K562 (cell line): ENCODE measurements at regions not wholly inside any gene's neighbourhood (a gene's known extent, or its start where the extent isn't known, plus 50 kb on each side); places are given as distances from the start of the nearest gene placed in this dataset.

ENCODE experiments used
- ATAC-seq: fragments of 200-7000 bp; cut with Tn5 transposase; 3 replicates; pipeline ENCODE4 v1.9.1; 2020; ENCODE audit warnings: moderate library complexity
- BruUV-seq: library from RNA; stranded (reverse); fragments of 400-500 nt; replicated peaks from 2 replicates; lab custom pipeline; 2021; lab: Mats Ljungman, UMichigan
- CTCF ChIA-PET: fragments of 300-600 bp; formaldehyde crosslinking; extraction: SDS; loops from one replicate; lab custom pipeline; 2021; ENCODE audit warnings: low intra/inter-chr PET ratio; lab: Yijun Ruan, JAX
- POLR2A ChIA-PET: fragments of 300-600, 350-650 bp; sonication (Branson Sonifier 250); formaldehyde crosslinking; extraction: SDS; loops from one replicate; lab custom pipeline; 2021; ENCODE audit warnings: antibody characterized with exemption, inconsistent platforms; lab: Yijun Ruan, JAX
- DNase-seq, 4 experiments: peaks; one replicate each; pipeline versions ENCODE4 v3.0.0 to v3.0.0-alpha.2; 2011 to 2018; ENCODE audit warnings: low spot score in 3 of 4, mixed read lengths in 3 of 4; ENCODE audit errors: extremely low read depth in 1 of 4
- FAIRE-seq: peaks from 2 replicates; lab custom pipeline; 2011; peaks lifted over from hg19 to GRCh38; lab: Jason Lieb, UNC
- H2AFZ ChIP-seq: 2 replicates; pipeline ENCODE4 v1.6.0; 2011; ENCODE audit warnings: low read depth, low read length, control low read depth, inconsistent platforms
- H3K27ac ChIP-seq: fragments of 200-600 bp; 3 replicates; pipeline ENCODE4 v1.8.0; 2011; ENCODE audit warnings: low read depth, mild to moderate bottlenecking, control low read depth, inconsistent platforms, low read length, moderate library complexity, mixed read lengths; ENCODE audit errors: extremely low read depth
- H3K27me3 ChIP-seq, 2 experiments: fragments of 300-600 bp in 1 of 2; 2 replicates in 1 of 2; 3 replicates in 1 of 2; pipeline versions ENCODE4 v1.6.0 to v1.8.0; 2011; ENCODE audit warnings: inconsistent platforms in 2 of 2, low read length in 2 of 2, mild to moderate bottlenecking in 1 of 2, mixed read lengths in 1 of 2, moderate library complexity in 1 of 2; ENCODE audit not compliant: control insufficient read depth in 2 of 2, insufficient read depth in 2 of 2
- H3K36me3 ChIP-seq: fragments of 300-600 bp; 3 replicates; pipeline ENCODE4 v1.8.0; 2011; ENCODE audit warnings: mild to moderate bottlenecking, low read length, inconsistent platforms; ENCODE audit not compliant: control insufficient read depth, insufficient read depth
- H3K4me1 ChIP-seq, 2 experiments: fragments of 200-600 bp in 1 of 2; replicated peaks in 1 of 2; 2 replicates in 1 of 2; 3 replicates in 1 of 2; pipeline versions ENCODE4 v1.5.1 to v1.8.0; 2011; ENCODE audit warnings: inconsistent platforms in 2 of 2, low read length in 2 of 2, mild to moderate bottlenecking in 1 of 2, mixed read lengths in 1 of 2, moderate library complexity in 1 of 2; ENCODE audit not compliant: control insufficient read depth in 2 of 2, insufficient read depth in 2 of 2
- H3K4me2 ChIP-seq: 2 replicates; pipeline ENCODE4 v1.6.1; 2011; ENCODE audit warnings: low read length, control low read depth, inconsistent platforms, mixed read lengths; ENCODE audit not compliant: insufficient read depth
- H3K4me3 ChIP-seq: fragments of 200-600 bp; sonication (generic), shearing (Covaris generic); 2 replicates; pipeline ENCODE4 v1.5.1; 2016; ENCODE audit warnings: control low read depth, inconsistent platforms
- H3K79me2 ChIP-seq: fragments of 200-600 bp; 3 replicates; pipeline ENCODE4 v1.8.0; 2011; ENCODE audit warnings: low read length, inconsistent platforms; ENCODE audit not compliant: control insufficient read depth, insufficient read depth
- H3K9ac ChIP-seq, 2 experiments: 2 replicates each; pipeline versions ENCODE4 v1.6.0 to v1.6.1; 2011; ENCODE audit warnings: low read depth in 2 of 2, low read length in 2 of 2, control low read depth in 1 of 2, inconsistent platforms in 1 of 2, mild to moderate bottlenecking in 1 of 2, mixed read lengths in 1 of 2; ENCODE audit not compliant: insufficient read depth in 1 of 2
- H3K9me1 ChIP-seq: one replicate; pipeline ENCODE4 v1.6.0; 2011; ENCODE audit warnings: inconsistent platforms, mild to moderate bottlenecking, low read length, moderate library complexity; ENCODE audit not compliant: control insufficient read depth, insufficient read depth
- H3K9me3 ChIP-seq: replicated peaks from 2 replicates; pipeline ENCODE4 v1.5.1; 2011; ENCODE audit warnings: low read depth, low read length, inconsistent platforms; ENCODE audit not compliant: control insufficient read depth, insufficient read depth
- H4K20me1 ChIP-seq: replicated peaks from 2 replicates; pipeline ENCODE4 v1.6.1; 2011; ENCODE audit warnings: low read length, inconsistent platforms, mixed read lengths; ENCODE audit not compliant: control insufficient read depth, insufficient read depth
- ARID3B ChIP-seq: fragments of 250-450 bp; sonication (Bioruptor Pico); IDR thresholded peaks from 2 replicates; pipeline ENCODE4 v1.4.0; 2020; ENCODE audit warnings: borderline replicate concordance
- CEBPB ChIP-seq: fragments of 450-650 bp; IDR thresholded peaks from 2 replicates; pipeline ENCODE4 v1.6.1; 2016; ENCODE audit warnings: missing genetic modification characterization, missing compliant biosample characterization
- CTCF ChIP-seq, 3 experiments: IDR thresholded peaks in 2 of 3; conservative IDR thresholded peaks in 1 of 3; 2 replicates each; pipeline ENCODE4 v1.5.1; 2011 to 2012; ENCODE audit warnings: low read length in 3 of 3, mild to moderate bottlenecking in 3 of 3, control low read depth in 2 of 3, improper control_type of control experiment in 1 of 3, inconsistent platforms in 1 of 3, low read depth in 1 of 3, mixed read lengths in 1 of 3, moderate library complexity in 1 of 3; ENCODE audit not compliant: insufficient read depth in 2 of 3
- MCM2 ChIP-seq: fragments of 450-650 bp; IDR thresholded peaks from 2 replicates; pipeline ENCODE4 v1.6.1; 2017; ENCODE audit warnings: low read depth, mild to moderate bottlenecking
- MXI1 ChIP-seq: IDR thresholded peaks from 2 replicates; pipeline ENCODE4 v1.6.1; 2011; ENCODE audit warnings: low read depth, mild to moderate bottlenecking, improper control_type of control experiment, low read length
- POLR2A ChIP-seq: fragments of 450-650 bp; conservative IDR thresholded peaks from 2 replicates; pipeline ENCODE4 v1.6.1; 2016
- TCF7 ChIP-seq: sonication (generic); IDR thresholded peaks from 2 replicates; pipeline ENCODE4 v1.6.1; 2016; ENCODE audit warnings: antibody characterized with exemption, borderline replicate concordance
- ZNF778 ChIP-seq: fragments of 450-650 bp; formaldehyde crosslinking; IDR thresholded peaks from 2 replicates; pipeline ENCODE4 v1.4.0; 2020; ENCODE audit warnings: mild to moderate bottlenecking, moderate library complexity
- WGBS: fragments of 100-300 bp; shearing (Covaris generic); methylation state at CpG from one replicate; pipeline ENCODE4 v1.1.6; 2016; ENCODE audit warnings: low coverage, mixed read lengths; ENCODE audit not compliant: insufficient coverage; ENCODE audit errors: missing lambda C conversion rate; 5-methylcytosine and 5-hydroxymethylcytosine counted together
- in situ Hi-C: fragments of 300-500 bp; cut with MboI; formaldehyde crosslinking; loops from 4 replicates; pipeline ENCODE4 v1.15.0; 2018; ENCODE audit warnings: inconsistent platforms, mixed read lengths
- intact Hi-C: fragments of 100-400 bp; cut with micrococcal nuclease; formaldehyde crosslinking; loops from 2 replicates; pipeline ENCODE4 v1.14.2; 2022
- TF ChIP-seq, protein P1 (sequence below): sonication (generic); formaldehyde crosslinking; IDR thresholded peaks from 2 replicates; pipeline ENCODE4 v1.8.0; 2022; ENCODE audit warnings: mild to moderate bottlenecking, missing genetic modification reagents, borderline replicate concordance

GRCh38 chr18:10074728-10075127 lies 160.9 kb downstream of the VAPA start (continued):
- TF ChIP-seq, protein P1, sequence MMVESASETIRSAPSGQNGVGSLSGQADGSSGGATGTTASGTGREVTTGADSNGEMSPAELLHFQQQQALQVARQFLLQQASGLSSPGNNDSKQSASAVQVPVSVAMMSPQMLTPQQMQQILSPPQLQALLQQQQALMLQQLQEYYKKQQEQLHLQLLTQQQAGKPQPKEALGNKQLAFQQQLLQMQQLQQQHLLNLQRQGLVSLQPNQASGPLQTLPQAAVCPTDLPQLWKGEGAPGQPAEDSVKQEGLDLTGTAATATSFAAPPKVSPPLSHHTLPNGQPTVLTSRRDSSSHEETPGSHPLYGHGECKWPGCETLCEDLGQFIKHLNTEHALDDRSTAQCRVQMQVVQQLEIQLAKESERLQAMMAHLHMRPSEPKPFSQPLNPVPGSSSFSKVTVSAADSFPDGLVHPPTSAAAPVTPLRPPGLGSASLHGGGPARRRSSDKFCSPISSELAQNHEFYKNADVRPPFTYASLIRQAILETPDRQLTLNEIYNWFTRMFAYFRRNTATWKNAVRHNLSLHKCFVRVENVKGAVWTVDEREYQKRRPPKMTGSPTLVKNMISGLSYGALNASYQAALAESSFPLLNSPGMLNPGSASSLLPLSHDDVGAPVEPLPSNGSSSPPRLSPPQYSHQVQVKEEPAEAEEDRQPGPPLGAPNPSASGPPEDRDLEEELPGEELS (CRISPR knock-in tag) = no peak
- TF ChIP-seq ZNF778 (CRISPR knock-in tag) (no peak), MXI1 (no peak), MCM2 (no peak)

- H4K20me1 ChIP-seq = no peaks in the 10 kb centered on the region
- no peaks in the 10 kb centered on the region for H3K36me3 ChIP-seq
- no peak overlapping the region for H3K4me3 ChIP-seq
- H3K27me3 ChIP-seq = peaks cover 8 to 40% of the 10 kb centered on the region in 2 experiments; a peak in 4 of 5 replicates
- no peak for TF ChIP-seq CTCF (IDR thresholded peaks at IDR 0.05 in 2 of 3, conservative IDR thresholded peaks at IDR 0.05 in 1 of 3; ENCODE audit: insufficient read depth in 2 of 3, low read depth in 1 of 3, low read length in 3 of 3)
- no peak for TF ChIP-seq POLR2A
- no peak for TF ChIP-seq CEBPB (tag)
- no peak for TF ChIP-seq TCF7
- TF ChIP-seq ARID3B (CRISPR knock-in tag) = no peak
- no peak for DNase-seq
- POLR2A ChIA-PET = no interaction called here
- no peak for FAIRE-seq
- in situ Hi-C loops = no loop called here
- no peak for ATAC-seq
- H2AFZ ChIP-seq = no peak overlapping the region
- CTCF ChIA-PET = no interaction called here
- H3K79me2 ChIP-seq = no peaks in the 10 kb centered on the region
- H3K4me1 ChIP-seq = peaks cover 3 to 7% of the 10 kb centered on the region in 2 experiments; a peak in 3 of 5 replicates
- no peaks in the 10 kb centered on the region for H3K9me3 ChIP-seq
- WGBS = 0% methylated on average over 5 of the region's 5 CpGs
- H3K9ac ChIP-seq = no peak overlapping the region
- intact Hi-C loops = no loop called here
- no TSS peak for BruUV-seq
- no peak overlapping the region for H3K4me2 ChIP-seq
- H3K9me1 ChIP-seq = no peaks in the 10 kb centered on the region
- H3K27ac ChIP-seq = no peak overlapping the region
Observed at GRCh38 chr18:10076502-10077030, 162.8 kb downstream of the VAPA start.
